GM12864 (cell line): ENCODE measurements at regions not wholly inside any gene's neighbourhood (a gene's known extent, or its start where the extent isn't known, plus 50 kb on each side); places are given as distances from the start of the nearest gene placed in this dataset.

ENCODE experiments used
- DNase-seq: peaks from one replicate; pipeline ENCODE4 v3.0.0-alpha.2; 2011; ENCODE audit warnings: low read depth
- H3K4me3 ChIP-seq: 2 replicates; pipeline ENCODE4 v1.5.1; 2011; ENCODE audit warnings: mild to moderate bottlenecking, low read depth, low read length, control low read depth
- CTCF ChIP-seq: IDR thresholded peaks from 2 replicates; pipeline ENCODE4 v1.5.1; 2011; ENCODE audit warnings: low read depth, mild to moderate bottlenecking, moderate library complexity, low read length, control low read depth, inconsistent platforms; ENCODE audit errors: missing control alignments

DNA sequence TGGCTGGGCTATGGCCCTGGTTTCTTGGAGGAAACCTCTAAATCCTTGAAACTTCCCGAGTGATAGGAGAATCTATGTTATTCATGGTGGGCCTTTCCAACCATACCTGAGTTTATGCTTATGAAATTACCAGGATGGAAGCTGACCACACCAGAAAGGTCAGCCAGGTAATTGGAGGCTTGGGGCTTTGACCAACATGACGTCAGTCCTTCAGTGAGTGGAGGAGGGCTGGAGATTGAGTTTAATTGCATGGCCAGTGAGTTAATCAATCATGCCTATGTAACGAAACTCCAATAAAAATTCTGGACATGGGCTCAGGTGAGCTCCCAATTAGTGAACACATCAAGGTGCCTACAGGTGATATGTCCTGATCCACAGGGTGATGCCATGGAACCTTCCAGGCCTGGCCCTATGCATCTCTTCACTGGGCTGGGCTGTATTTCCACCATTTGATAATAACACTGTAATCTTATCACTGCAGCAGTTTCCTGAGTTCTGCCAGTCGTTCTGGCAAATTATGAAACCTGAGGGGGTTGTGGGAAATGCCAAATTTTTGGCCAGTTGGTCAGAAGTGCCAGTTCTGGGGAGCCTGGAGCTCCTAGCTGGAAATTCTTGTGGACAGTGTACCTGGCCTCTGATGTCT, 106.5 kb downstream of the CDH26 start:
- no peak for TF ChIP-seq CTCF
- DNase-seq, result no peak
- H3K4me3 ChIP-seq, result no peak overlapping the region

- no peak overlapping the region for H3K4me3 ChIP-seq
- TF ChIP-seq CTCF, result no peak
- no peak for DNase-seq
Measured at GRCh38 chr20:60065741-60066437, 107.7 kb downstream of the CDH26 start.

DNA sequence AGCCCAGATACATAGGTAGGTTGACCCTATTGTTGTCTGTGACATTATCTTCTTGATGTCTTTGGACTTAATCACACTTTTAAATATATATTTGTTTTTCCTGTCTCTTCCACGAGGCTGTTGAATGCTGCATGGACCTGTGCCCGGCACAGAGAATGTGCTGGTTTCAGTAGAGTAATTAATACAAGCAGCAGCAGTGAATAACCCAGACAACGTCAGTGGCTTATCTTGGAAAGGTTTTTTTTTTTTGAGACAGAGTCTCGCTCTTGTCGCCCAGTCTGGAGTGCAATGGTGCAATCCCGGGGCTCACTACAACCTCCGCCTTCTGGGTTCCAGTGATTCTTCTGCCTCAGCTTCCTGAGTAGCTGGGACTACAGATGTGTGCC, 108.2 kb downstream of the CDH26 start:
- TF ChIP-seq CTCF, result no peak
- no peak for DNase-seq

GRCh38 chr20:60068509-60068908, 110.3 kb downstream of the CDH26 start:
- DNase-seq, result no peak
- no peak for TF ChIP-seq CTCF
- H3K4me3 ChIP-seq, result no peak overlapping the region

More for the DNA sequence above, 108.2 kb downstream of the CDH26 start:
- H3K4me3 ChIP-seq, result no peak overlapping the region

GRCh38 chr20:60069656-60070055, 111.4 kb downstream of the CDH26 start:
- no peak for TF ChIP-seq CTCF
- DNase-seq, result no peak
- H3K4me3 ChIP-seq, result no peak overlapping the region

DNA sequence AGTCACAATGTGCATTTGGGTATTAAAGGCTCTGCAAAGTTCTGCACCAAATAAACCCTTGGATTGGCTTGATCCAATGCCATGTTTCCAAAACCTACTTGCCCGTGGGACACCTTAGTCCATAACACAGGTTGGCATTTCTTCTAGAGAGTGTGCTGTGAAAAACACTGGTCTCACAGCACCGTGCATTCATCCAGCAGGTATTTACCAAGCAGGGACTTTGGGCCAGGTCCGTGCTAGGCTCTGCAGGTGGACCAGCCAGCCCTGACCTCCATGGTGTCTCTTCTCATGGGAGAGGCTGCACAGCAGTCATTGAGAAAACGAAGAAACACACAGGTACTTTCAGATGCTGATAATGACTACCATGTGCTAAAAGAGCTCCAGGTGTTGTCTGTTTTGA, 112.6 kb downstream of the CDH26 start:
- no peak for DNase-seq
- no peak overlapping the region for H3K4me3 ChIP-seq
- TF ChIP-seq CTCF, result no peak

GRCh38 chr20:60071965-60072364, 113.7 kb downstream of the CDH26 start:
- no peak for DNase-seq
- no peak for TF ChIP-seq CTCF
- H3K4me3 ChIP-seq, result no peak overlapping the region
